Calu3 (cell line): ENCODE measurements at regions not wholly inside any gene's neighbourhood (a gene's known extent, or its start where the extent isn't known, plus 50 kb on each side); places are given as distances from the start of the nearest gene placed in this dataset.

Experiments
- BruUV-seq: library from RNA; stranded (reverse); fragments of 400-500 nt; replicated peaks from 2 replicates; lab custom pipeline; 2021; lab: Mats Ljungman, UMichigan
- CTCF ChIA-PET: fragments of 300-600 bp; sonication (Branson Sonifier 250); formaldehyde crosslinking; loops from one replicate; lab custom pipeline; 2022; ENCODE audit warnings: antibody characterized with exemption; lab: Charles Lee
- DNase-seq: peaks from one replicate; pipeline ENCODE4 v3.0.0; 2022
- H3K27ac Mint-ChIP-seq: one replicate; pipeline ENCODE4 v1.8.0; 2022; ENCODE audit warnings: mixed read lengths; ENCODE audit not compliant: unreplicated experiment
- H3K27me3 Mint-ChIP-seq: one replicate; pipeline ENCODE4 v1.8.0; 2022; ENCODE audit warnings: mixed read lengths; ENCODE audit not compliant: unreplicated experiment
- H3K36me3 Mint-ChIP-seq: one replicate; pipeline ENCODE4 v1.8.0; 2022; ENCODE audit warnings: mild to moderate bottlenecking, moderate library complexity, mixed read lengths; ENCODE audit not compliant: insufficient read depth, unreplicated experiment
- H3K4me1 Mint-ChIP-seq: one replicate; pipeline ENCODE4 v1.8.0; 2022; ENCODE audit warnings: mild to moderate bottlenecking, low read depth, mixed read lengths; ENCODE audit not compliant: unreplicated experiment
- H3K4me3 Mint-ChIP-seq: one replicate; pipeline ENCODE4 v1.8.0; 2022; ENCODE audit warnings: mild to moderate bottlenecking, low read depth, moderate library complexity, mixed read lengths; ENCODE audit not compliant: unreplicated experiment
- H3K9me3 Mint-ChIP-seq: one replicate; pipeline ENCODE4 v1.8.0; 2022; ENCODE audit warnings: low read depth, mixed read lengths; ENCODE audit not compliant: unreplicated experiment
- intact Hi-C: fragments of 100-400 bp; cut with micrococcal nuclease; formaldehyde crosslinking; loops from one replicate; pipeline ENCODE4 v1.10.0; 2022; ENCODE audit not compliant: unreplicated experiment
- TF ChIP-seq, protein P1 (sequence below): fragments of 200-600 bp; IDR thresholded peaks from one replicate; pipeline ENCODE4 v1.8.0; 2022; ENCODE audit warnings: antibody characterized with exemption; ENCODE audit not compliant: unreplicated experiment

- Mint-ChIP-seq H3K4me3 (no peak overlapping the region), H3K9me3 (no peaks in the 10 kb centered on the region), H3K36me3 (no peaks in the 10 kb centered on the region), H3K4me1 (no peaks in the 10 kb centered on the region), H3K27ac (no peak overlapping the region), H3K27me3 (no peaks in the 10 kb centered on the region)
- TF ChIP-seq, protein P1, sequence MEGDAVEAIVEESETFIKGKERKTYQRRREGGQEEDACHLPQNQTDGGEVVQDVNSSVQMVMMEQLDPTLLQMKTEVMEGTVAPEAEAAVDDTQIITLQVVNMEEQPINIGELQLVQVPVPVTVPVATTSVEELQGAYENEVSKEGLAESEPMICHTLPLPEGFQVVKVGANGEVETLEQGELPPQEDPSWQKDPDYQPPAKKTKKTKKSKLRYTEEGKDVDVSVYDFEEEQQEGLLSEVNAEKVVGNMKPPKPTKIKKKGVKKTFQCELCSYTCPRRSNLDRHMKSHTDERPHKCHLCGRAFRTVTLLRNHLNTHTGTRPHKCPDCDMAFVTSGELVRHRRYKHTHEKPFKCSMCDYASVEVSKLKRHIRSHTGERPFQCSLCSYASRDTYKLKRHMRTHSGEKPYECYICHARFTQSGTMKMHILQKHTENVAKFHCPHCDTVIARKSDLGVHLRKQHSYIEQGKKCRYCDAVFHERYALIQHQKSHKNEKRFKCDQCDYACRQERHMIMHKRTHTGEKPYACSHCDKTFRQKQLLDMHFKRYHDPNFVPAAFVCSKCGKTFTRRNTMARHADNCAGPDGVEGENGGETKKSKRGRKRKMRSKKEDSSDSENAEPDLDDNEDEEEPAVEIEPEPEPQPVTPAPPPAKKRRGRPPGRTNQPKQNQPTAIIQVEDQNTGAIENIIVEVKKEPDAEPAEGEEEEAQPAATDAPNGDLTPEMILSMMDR: no peak
- DNase-seq: no peak
- BruUV-seq: no TSS peak
- intact Hi-C loops: no loop called here
- CTCF ChIA-PET: no interaction called here
Measured at GRCh38 chr13:74335370-74335769, 201.2 kb upstream of the KLF12 start.

DNA sequence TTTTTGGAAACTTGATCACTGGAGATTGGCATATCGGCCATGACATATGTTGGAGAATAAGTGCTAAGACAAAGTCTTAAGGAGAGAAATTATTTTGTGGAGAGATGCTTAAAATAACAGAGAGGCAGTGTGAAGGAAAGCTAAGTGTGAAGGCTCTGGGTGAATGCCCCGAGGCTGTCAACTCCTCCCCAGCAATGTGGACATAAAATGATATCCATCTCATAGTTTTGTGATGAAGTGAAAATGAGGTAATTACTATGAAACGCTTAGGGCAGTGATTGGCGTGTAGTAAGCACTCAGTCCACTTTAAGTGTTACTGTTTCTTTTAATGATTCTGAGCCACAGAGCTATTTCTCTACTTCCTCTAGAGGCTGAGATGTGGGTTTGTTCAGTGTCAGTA lies 195.8 kb upstream of the KLF12 start:
- Mint-ChIP-seq H3K9me3 (peaks cover 3% of the 10 kb centered on the region), H3K27ac (no peak overlapping the region), H3K4me1 (no peaks in the 10 kb centered on the region), H3K27me3 (no peaks in the 10 kb centered on the region), H3K4me3 (no peak overlapping the region), H3K36me3 (no peaks in the 10 kb centered on the region)
- BruUV-seq: no TSS peak
- DNase-seq: no peak
- CTCF ChIA-PET: no interaction called here
- intact Hi-C loops: no loop called here
- TF ChIP-seq, protein P1: no peak

DNA sequence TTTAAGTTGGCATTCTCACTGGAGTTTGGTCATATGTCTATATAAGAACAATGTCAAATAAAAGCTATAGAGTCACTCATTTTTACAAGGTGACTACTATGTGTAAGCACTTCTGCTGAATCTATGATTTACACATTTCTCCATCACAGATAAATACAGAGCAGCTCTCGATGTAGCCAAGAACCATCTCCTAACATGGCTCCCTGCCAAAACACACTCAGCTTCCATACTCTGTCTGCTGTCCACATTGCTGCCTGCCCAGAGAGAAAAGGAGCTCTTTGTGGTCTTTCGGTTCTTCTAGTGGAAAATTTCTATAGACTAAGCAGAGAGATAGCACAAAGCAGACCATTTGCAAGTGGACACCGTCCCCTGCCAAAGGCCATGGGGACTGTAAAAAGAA lies 190.9 kb upstream of the KLF12 start:
- H3K27me3 Mint-ChIP-seq: no peaks in the 10 kb centered on the region
- H3K4me3 Mint-ChIP-seq: no peak overlapping the region
- H3K27ac Mint-ChIP-seq: no peak overlapping the region
- no peaks in the 10 kb centered on the region for H3K4me1 Mint-ChIP-seq
- no TSS peak for BruUV-seq
- CTCF ChIA-PET: no interaction called here
- TF ChIP-seq, protein P1: no peak
- intact Hi-C loops: no loop called here
- H3K36me3 Mint-ChIP-seq: no peaks in the 10 kb centered on the region
- DNase-seq: no peak
- peaks cover 3% of the 10 kb centered on the region for H3K9me3 Mint-ChIP-seq

DNA sequence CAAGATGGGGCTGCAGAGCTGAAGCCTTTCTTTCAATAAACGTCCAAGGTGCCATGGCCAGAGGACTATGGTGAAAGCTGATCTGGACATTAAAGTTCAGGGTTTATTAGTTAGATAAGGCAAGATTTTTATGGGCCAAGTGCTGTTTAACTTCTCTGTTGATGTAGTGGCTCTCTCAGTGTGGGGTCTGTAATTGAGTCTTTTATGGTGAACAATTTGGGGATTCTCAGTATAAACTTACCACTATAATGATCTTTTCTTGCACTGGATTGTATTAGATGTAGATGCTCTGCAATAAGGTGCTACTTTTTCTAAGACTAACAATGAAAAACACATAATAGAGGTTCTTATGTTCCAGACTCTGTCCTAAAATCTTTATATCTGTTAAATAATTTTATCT lies 190.1 kb upstream of the KLF12 start:
- TF ChIP-seq, protein P1: no peak
- Mint-ChIP-seq H3K27me3 (no peaks in the 10 kb centered on the region), H3K4me3 (no peak overlapping the region), H3K9me3 (peaks cover 3% of the 10 kb centered on the region), H3K27ac (no peak overlapping the region), H3K4me1 (no peaks in the 10 kb centered on the region), H3K36me3 (no peaks in the 10 kb centered on the region)
- intact Hi-C loops: no loop called here
- CTCF ChIA-PET: no interaction called here
- no peak for DNase-seq
- BruUV-seq: no TSS peak
